Activated naive CD4-positive, alpha-beta T cell treated with anti-CD3 and anti-CD28 coated beads, Interleukin-2, amount 50 U/mL, for 24 hours (primary cell): ENCODE measurements at regions not wholly inside any gene's neighbourhood (a gene's known extent, or its start where the extent isn't known, plus 50 kb on each side); places are given as distances from the start of the nearest gene placed in this dataset.
"Not testable (repeated sequence)": the region's sequence is repeated elsewhere in the genome, so short reads cannot be mapped to it uniquely, and the experiment has no call there.

Experiments used
- H3K27ac Mint-ChIP-seq: one replicate; pipeline ENCODE4 v1.8.0; 2021; ENCODE audit warnings: mild to moderate bottlenecking, mixed read lengths
- H3K27me3 Mint-ChIP-seq: one replicate; pipeline ENCODE4 v1.8.0; 2021; ENCODE audit warnings: mixed read lengths
- H3K36me3 Mint-ChIP-seq: one replicate; pipeline ENCODE4 v1.8.0; 2021; ENCODE audit warnings: mixed read lengths
- H3K4me1 Mint-ChIP-seq: one replicate; pipeline ENCODE4 v1.8.0; 2021; ENCODE audit warnings: mixed read lengths
- H3K4me3 Mint-ChIP-seq: one replicate; pipeline ENCODE4 v1.8.0; 2021; ENCODE audit warnings: mild to moderate bottlenecking, mixed read lengths
- H3K9me3 Mint-ChIP-seq: one replicate; pipeline ENCODE4 v1.8.0; 2021; ENCODE audit warnings: mixed read lengths

DNA sequence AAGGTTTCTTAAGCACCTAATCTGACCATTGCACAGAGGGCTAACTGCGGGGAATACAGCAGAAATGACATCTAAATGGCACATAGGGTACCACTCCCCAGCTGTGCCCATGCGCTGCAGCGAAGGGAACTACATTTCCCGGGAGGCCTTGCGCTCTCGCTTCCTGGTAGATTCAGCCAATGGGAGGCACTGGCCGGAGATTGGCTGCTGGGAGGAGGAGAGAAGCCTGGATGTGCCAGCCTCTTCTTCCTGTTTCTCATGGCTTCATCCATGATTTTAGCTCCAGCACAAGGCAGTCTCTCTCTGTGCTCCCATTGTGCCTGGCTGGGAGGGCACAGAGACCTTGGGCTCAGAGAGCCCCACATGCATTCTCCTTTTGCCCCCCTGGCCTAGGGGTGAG is 101.7 kb upstream of the FOXA2 start:
- no peaks in the 10 kb centered on the region for H3K9me3 Mint-ChIP-seq
- no peak overlapping the region for H3K27ac Mint-ChIP-seq
- peaks cover 5% of the 10 kb centered on the region for H3K27me3 Mint-ChIP-seq
- H3K4me1 Mint-ChIP-seq = no peaks in the 10 kb centered on the region
- H3K36me3 Mint-ChIP-seq = no peaks in the 10 kb centered on the region
- no peak overlapping the region for H3K4me3 Mint-ChIP-seq

DNA sequence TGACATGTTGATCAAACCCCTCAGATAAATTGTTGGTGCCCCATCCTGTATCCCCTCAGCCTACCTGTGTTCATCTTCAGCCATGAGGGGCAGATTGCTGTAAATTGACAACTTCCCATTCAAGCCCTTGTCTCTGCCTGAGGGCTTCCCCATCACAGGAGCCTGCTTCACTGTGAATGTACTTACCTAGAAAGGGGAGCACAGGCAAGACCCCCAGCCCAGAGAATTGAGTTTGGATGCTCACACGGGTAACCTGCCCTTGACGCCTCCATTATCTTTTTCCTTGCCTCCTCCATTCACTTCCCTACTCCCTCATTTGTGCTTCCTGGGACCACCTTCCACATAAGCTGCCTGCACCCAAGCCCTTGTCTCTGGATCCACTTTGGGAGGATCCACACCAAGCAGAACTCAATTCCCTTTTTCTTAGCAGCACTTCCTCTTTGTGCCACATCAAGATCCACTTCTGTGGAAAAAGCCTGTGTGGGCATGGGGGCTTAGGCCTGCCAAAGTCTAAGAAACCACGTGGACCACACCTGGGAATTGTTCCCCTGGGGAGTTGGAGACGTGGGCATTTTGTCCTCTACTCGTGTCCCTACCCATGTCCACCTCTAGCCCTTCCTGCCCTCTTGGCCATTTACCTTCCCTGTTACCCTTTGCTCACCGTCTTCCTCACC is 103.4 kb upstream of the FOXA2 start:
- Mint-ChIP-seq H3K27me3 (peaks cover 7% of the 10 kb centered on the region), H3K4me1 (peaks cover 5% of the 10 kb centered on the region), H3K4me3 (no peak overlapping the region), H3K36me3 (no peaks in the 10 kb centered on the region), H3K9me3 (no peaks in the 10 kb centered on the region), H3K27ac (no peak overlapping the region)

DNA sequence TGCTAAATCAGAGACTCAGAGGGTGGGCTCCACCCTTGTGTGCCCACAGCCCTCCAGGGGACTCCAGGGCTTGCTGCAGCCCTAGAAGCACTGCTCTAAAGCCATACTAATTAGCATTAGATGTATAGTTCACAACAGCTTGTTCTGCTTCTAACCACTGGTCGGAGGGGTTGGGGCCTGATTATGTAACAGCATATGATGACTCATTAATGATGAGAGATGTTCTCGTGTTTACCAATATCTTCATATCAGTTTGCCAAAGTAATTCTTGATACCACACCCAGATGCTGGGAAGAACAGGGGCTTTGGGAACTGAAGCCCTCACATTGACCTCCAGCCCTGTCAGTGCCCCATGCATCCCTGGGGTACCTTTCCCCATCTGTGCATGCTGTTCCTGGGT is 104.1 kb upstream of the FOXA2 start:
- Mint-ChIP-seq H3K9me3 (no peaks in the 10 kb centered on the region), H3K27me3 (peaks cover 7% of the 10 kb centered on the region), H3K36me3 (no peaks in the 10 kb centered on the region), H3K27ac (no peak overlapping the region), H3K4me1 (peaks cover 5% of the 10 kb centered on the region), H3K4me3 (no peak overlapping the region)

DNA sequence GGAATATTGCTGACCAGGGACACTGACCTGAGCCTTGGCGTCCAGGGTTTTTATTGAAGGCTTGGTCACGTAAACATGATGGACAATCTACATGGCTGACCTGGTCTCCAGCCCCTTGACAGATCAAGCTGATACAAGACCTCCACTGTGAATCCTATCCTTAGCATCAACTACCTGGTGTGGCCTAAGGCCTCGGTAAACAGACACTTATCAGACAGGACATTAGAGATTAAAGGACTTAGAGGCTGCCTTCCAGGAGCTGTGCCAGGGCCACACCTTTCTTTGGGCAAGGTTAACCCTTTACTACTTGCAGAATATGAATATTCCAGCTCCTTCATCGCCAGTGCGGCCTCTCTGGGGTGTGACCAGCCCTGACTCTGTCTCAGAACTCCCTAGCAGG is 104.9 kb upstream of the FOXA2 start:
- Mint-ChIP-seq H3K4me3 (no peak overlapping the region), H3K36me3 (no peaks in the 10 kb centered on the region), H3K4me1 (peaks cover 5% of the 10 kb centered on the region), H3K9me3 (no peaks in the 10 kb centered on the region), H3K27ac (no peak overlapping the region), H3K27me3 (peaks cover 7% of the 10 kb centered on the region)

DNA sequence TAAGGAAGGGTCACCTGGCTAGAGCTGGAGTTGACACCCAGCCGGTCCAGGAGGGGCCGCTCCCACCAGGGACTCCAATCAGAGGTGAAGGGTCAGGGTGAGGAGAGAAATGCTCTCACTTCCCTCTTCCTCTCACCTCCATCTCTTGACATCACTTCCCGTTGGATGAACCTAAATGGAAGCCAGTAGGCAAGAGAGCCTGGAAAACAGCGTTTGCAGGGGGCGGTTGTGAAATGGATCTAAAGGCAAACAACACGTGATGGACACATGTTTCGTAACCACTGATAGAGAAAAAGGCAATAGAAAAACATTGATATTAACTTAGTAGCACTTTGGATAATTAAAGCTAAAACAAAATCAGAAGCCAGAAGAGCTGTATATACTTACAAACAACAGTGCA is 105.6 kb upstream of the FOXA2 start:
- Mint-ChIP-seq H3K4me3 (no peak overlapping the region), H3K27me3 (peaks cover 5% of the 10 kb centered on the region), H3K36me3 (no peaks in the 10 kb centered on the region), H3K4me1 (peaks cover 5% of the 10 kb centered on the region), H3K9me3 (no peaks in the 10 kb centered on the region), H3K27ac (no peak overlapping the region)

DNA sequence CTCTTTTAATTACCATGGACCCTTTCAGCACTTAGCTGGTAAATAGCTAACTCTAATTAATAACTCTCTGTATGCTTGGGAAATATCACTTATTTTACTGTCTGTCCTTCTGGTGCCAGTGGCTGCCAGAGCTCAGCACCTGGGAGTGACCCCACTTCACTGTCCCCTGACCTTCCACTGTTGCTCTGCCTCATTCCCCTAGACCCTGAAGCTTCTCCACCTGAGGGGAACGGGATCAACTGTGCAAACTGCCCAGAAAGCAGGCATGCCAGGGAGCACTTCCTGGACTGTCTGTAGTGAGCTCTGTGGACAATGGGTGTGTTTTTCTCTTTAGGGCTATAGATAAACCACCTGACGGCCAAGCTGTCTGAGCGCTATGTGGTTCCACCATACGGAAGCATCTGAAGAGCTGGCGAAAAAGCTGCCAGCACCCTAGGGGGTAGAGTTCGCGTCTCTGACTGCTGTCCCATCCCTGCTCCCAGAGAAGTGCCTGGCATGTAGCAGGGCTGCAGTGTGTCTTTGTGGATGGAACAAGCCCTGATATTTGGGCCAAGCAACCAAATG is 106.3 kb upstream of the FOXA2 start:
- no peak overlapping the region for H3K27ac Mint-ChIP-seq
- H3K27me3 Mint-ChIP-seq = peaks cover 5% of the 10 kb centered on the region
- H3K9me3 Mint-ChIP-seq = no peaks in the 10 kb centered on the region
- H3K4me1 Mint-ChIP-seq = peaks cover 5% of the 10 kb centered on the region
- no peaks in the 10 kb centered on the region for H3K36me3 Mint-ChIP-seq
- no peak overlapping the region for H3K4me3 Mint-ChIP-seq

DNA sequence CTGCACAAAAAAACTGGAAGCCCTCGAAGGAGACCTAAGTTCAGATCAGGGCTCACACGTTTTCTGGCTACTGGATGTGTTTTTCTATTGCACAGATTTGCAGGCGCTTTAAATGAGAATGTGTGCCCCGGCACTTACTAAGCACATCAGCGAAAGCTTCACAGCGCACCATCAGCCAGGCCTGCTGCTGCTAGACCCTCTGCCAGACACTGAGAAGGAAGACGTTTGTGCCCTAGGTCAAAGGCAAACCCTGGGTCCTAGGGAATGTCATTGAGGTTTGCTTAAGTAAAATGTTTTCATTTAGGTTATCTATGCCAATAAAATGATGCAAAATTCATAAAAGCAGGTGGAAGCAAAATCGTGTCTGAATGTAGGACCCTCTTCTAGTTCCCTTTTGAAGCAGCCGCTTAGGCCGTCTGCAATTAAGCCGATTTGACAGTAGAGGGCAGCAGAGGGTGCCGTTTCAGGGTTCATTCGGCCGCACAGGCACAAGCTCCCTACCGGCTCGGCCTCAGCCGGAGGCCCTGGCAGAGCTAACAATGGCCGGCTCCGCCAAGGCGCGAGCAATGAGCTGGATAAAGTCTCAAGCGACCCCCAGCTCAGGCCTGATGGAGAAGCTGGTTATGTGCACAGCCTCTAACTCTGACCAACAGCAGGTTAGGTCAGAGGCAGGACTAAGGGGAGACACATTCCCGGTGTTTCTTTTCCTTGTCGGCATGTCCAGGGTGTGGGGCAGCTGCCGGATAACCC is 107.2 kb upstream of the FOXA2 start:
- Mint-ChIP-seq H3K4me3 (no peak overlapping the region), H3K36me3 (no peaks in the 10 kb centered on the region), H3K27ac (no peak overlapping the region), H3K9me3 (no peaks in the 10 kb centered on the region), H3K4me1 (peaks cover 5% of the 10 kb centered on the region), H3K27me3 (peaks cover 2% of the 10 kb centered on the region)

DNA sequence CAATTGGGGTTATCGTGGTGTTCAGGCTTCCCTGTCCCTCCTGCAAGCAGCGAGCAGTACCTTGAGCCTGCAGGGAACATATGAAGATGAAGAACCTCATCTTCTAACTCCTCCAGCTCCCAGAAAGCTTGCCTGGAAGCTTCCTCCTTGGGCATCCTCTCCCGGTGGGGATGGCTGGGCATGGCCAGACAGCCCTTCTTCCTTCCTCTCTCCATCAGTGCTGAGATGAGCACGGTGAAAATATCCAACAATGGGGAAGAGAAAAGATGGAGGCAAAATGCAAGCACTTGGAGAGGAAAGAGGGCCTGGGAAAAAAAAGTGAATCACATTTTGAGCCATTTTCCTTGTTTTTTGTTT is 107.7 kb upstream of the FOXA2 start:
- H3K4me3 Mint-ChIP-seq = no peak overlapping the region
- H3K27ac Mint-ChIP-seq = no peak overlapping the region
- H3K4me1 Mint-ChIP-seq = peaks cover 5% of the 10 kb centered on the region
- no peaks in the 10 kb centered on the region for H3K9me3 Mint-ChIP-seq
- H3K36me3 Mint-ChIP-seq = no peaks in the 10 kb centered on the region
- H3K27me3 Mint-ChIP-seq = peaks cover 2% of the 10 kb centered on the region

DNA sequence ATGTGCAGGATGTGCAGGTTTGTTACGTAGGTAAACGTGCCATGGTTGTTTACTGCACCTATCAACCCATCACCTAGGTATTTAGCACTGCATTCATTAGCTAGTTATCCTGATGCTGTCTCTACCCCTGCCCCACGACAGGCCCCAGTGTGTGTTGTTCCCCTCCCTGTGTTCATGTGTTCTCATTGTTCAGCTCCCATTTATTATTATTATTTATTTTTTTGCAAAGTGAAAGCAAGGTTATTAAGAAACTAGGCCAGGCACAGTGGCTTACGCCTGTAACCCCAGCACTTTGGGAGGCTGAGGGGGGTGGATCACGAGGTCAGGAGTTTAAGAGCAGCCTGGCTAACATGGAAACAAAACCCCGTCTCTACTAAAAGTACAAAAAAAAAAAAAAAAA is 108.2 kb upstream of the FOXA2 start:
- H3K4me3 Mint-ChIP-seq, H3K27me3 Mint-ChIP-seq, H3K9me3 Mint-ChIP-seq, H3K4me1 Mint-ChIP-seq, H3K27ac Mint-ChIP-seq, H3K36me3 Mint-ChIP-seq: not testable (repeated sequence)

DNA sequence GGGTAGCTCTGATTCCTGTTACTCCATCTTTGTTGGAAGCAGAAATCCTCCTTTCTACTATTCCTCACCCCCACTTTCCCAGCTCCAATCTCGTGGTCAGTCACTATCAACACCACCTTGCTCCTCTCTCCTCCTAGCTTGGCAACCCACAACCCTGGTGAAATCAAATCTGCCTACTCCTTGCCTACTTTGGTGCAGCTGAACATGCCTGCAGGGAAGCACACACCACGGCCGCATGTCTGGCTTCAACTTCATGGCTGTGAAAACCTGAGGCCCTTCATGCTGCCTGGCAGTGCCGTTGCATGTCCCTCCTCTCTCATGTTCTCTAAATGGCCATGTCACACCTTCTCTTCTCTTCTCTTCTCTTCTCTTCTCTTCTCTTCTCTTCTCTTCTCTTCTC is 112.4 kb upstream of the FOXA2 start:
- no peak overlapping the region for H3K4me3 Mint-ChIP-seq

DNA sequence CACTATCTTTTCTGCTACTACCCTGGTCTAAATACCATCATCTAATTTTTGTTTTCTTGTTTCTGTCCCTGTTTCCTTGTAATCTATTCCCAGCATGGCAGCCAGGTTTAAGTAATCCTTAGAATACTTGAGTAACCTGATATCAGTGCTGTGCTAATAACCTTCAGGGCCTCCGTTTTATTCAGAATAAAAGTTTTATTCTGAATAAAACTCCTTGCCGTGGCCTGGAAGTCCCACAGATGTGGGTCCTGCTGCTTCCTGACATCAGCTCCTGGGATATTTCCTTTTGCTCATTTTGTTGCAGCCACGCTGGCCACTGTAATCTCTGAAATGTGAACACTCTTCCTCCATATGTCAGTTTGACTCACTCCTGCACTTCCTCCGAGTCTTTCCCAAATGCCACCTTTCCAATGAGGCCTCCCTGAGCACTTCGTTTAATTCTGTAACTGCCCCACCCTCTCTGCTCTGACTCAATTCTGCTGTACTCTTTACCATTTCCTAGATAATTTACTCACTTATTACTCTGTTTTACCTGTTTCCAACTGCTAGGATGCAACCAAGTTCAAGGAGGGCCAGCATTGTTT is 114.0 kb upstream of the FOXA2 start:
- H3K9me3 Mint-ChIP-seq = peaks cover 7% of the 10 kb centered on the region
- no peak overlapping the region for H3K4me3 Mint-ChIP-seq
- no peaks in the 10 kb centered on the region for H3K27me3 Mint-ChIP-seq
- no peaks in the 10 kb centered on the region for H3K36me3 Mint-ChIP-seq
- H3K27ac Mint-ChIP-seq = no peak overlapping the region
- no peaks in the 10 kb centered on the region for H3K4me1 Mint-ChIP-seq

More for the DNA sequence above, 112.4 kb upstream of the FOXA2 start:
- no peaks in the 10 kb centered on the region for H3K36me3 Mint-ChIP-seq
- H3K27me3 Mint-ChIP-seq = no peaks in the 10 kb centered on the region
- no peak overlapping the region for H3K27ac Mint-ChIP-seq
- no peaks in the 10 kb centered on the region for H3K9me3 Mint-ChIP-seq
- H3K4me1 Mint-ChIP-seq = no peaks in the 10 kb centered on the region

DNA sequence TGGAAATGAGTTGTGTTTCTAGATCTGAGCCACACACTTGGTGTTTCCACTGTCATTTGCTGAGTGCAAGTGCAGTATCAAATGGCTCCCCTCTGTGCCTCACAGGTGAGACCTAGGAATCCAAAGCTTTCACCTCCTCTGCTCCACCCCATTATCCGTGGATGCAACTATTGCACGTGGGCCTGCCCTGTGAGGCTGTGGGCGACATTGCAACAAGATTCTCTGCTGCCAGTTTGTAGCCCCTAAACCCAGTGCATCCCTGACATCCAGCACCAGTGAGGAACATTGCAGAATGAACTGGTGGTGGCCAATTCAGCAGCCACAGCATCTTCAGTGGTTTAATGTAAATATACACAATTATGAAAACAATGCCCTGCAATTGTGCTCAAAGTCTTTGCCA is 115.0 kb upstream of the FOXA2 start:
- Mint-ChIP-seq H3K9me3 (peaks cover 7% of the 10 kb centered on the region), H3K4me1 (no peaks in the 10 kb centered on the region), H3K36me3 (no peaks in the 10 kb centered on the region)

DNA sequence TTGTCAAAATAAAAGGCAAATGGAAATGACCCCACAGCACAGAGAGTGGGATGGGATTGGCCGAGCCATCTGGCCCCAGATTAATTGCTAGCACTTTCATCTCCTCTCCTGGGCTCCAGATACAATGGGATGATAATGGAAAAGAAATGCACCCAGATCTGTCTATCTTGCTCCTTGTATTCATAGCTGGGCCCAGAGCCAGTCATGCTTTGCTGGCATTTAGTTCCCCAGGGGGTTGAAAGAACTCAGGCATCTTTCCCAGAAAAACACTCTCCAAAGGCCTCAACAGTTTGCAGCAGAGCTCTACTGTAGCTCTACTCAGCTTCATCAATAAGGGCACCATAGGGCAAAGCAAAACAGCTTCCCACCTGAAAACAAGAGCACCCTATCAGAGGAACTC is 116.0 kb upstream of the FOXA2 start:
- Mint-ChIP-seq H3K4me3 (no peak overlapping the region), H3K27me3 (no peaks in the 10 kb centered on the region), H3K27ac (no peak overlapping the region), H3K9me3 (peaks cover 7% of the 10 kb centered on the region), H3K36me3 (no peaks in the 10 kb centered on the region), H3K4me1 (no peaks in the 10 kb centered on the region)

More for the DNA sequence above, 115.0 kb upstream of the FOXA2 start:
- no peaks in the 10 kb centered on the region for H3K27me3 Mint-ChIP-seq
- no peak overlapping the region for H3K4me3 Mint-ChIP-seq
- H3K27ac Mint-ChIP-seq = no peak overlapping the region

DNA sequence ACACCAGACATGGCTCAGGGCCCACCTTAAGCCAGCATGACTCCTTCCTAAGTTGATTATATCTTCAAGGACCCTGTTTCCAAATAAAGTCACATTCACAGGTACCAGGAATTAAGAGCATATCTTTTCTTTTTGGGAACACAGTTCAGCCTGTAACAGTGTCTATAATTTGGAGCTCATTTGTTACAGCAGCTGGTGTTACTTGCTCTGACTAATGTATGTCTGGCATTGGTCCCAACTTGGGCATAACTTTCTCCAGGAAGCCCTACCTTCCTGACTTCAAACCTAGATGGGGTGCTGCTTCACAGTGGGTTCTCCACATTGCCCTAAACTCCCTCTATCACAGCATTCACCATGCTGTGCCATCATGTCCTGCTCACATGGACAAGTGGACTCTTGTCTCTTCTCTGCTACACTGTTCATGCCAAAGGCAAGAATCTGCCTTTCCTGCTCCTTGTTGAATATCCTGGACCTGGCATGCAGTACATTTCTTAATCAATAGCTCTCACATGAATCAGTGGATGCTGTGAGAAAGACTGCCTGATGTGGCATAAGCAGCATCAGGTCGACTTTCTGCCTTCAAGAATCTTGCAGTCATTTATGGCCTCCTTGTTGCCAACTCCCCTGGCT is 117.4 kb upstream of the FOXA2 start:
- no peaks in the 10 kb centered on the region for H3K36me3 Mint-ChIP-seq
- H3K9me3 Mint-ChIP-seq = peaks cover 7% of the 10 kb centered on the region
- H3K4me3 Mint-ChIP-seq = no peak overlapping the region
- H3K27ac Mint-ChIP-seq = no peak overlapping the region
- no peaks in the 10 kb centered on the region for H3K27me3 Mint-ChIP-seq
- no peaks in the 10 kb centered on the region for H3K4me1 Mint-ChIP-seq

DNA sequence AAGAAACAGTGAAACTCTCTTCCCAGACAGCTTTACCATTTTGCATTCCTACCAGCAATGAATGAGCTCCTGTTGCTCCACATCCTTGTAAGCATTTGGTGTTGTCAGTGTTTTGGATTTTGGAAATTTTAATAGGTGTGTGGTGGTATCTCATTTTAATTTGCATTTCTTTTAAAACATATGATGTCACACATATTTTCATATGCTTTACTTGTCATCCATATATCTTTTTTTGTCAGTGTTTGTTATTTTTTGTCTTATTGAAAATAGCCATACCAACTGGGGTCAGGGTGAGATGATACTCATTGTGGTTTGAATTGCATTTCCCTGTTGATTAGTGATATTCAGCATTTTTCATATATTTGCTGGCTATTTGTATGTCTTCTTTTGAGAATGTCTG is 119.5 kb upstream of the FOXA2 start:
- Mint-ChIP-seq H3K27ac (no peak overlapping the region), H3K4me3 (no peak overlapping the region), H3K9me3 (peaks cover 7% of the 10 kb centered on the region), H3K36me3 (no peaks in the 10 kb centered on the region), H3K27me3 (peaks cover 3% of the 10 kb centered on the region), H3K4me1 (no peaks in the 10 kb centered on the region)
